NT2/D1 (cell line): ENCODE measurements at regions not wholly inside any gene's neighbourhood (a gene's known extent, or its start where the extent isn't known, plus 50 kb on each side); places are given as distances from the start of the nearest gene placed in this dataset.

ENCODE experiments used
- SUZ12 ChIP-seq: IDR thresholded peaks from 2 replicates; pipeline ENCODE4 v1.6.1; 2011; ENCODE audit not compliant: insufficient read length, insufficient read depth; ENCODE audit errors: extremely low read depth
- YY1 ChIP-seq: IDR thresholded peaks from 2 replicates; pipeline ENCODE4 v1.6.1; 2011; ENCODE audit not compliant: insufficient read length, insufficient read depth
- ZNF274 ChIP-seq: IDR thresholded peaks from 2 replicates; pipeline ENCODE4 v1.6.1; 2011; ENCODE audit warnings: mild to moderate bottlenecking, low read depth, low read length

DNA sequence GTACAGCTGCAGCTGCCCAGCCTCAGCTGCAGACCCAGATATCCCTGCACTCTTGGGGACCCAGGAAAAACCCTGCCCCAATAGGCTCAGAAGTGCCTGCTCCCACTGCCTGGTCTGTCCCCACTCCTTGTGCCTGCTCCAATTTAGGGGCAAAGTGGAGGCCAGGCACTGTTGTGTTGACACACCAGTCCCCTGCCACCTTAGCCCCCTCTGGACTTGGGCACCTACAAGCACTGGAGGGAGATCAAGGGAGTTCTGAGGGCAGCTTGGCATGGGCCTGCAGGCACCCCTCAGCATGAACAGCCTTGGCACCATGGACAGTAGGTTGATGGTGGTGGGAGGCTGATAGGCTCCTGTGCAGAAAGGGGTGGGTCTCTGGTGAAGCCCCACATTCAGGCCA lies 2020.8 kb upstream of the ADGRL3 start:
- TF ChIP-seq YY1 (no peak), ZNF274 (no peak), SUZ12 (no peak)
